Duodenal mucosa (tissue), 2 donors: ENCODE measurements at regions not wholly inside any gene's neighbourhood (a gene's known extent, or its start where the extent isn't known, plus 50 kb on each side); places are given as distances from the start of the nearest gene placed in this dataset.

ENCODE experiments used
- H3K27ac ChIP-seq: one replicate; pipeline ENCODE4 v1.7.0; 2013; ENCODE audit warnings: low read depth, low read length
- H3K27me3 ChIP-seq, 2 donors: one replicate each; pipeline ENCODE4 v1.7.0; 2013; ENCODE audit warnings: low read length in 2 of 2, control low read depth in 1 of 2; ENCODE audit not compliant: insufficient read depth in 2 of 2, control insufficient read depth in 1 of 2
- H3K36me3 ChIP-seq, 2 donors: one replicate each; pipeline ENCODE4 v1.7.0; 2013; ENCODE audit warnings: low read length in 2 of 2, control low read depth in 1 of 2; ENCODE audit not compliant: insufficient read depth in 2 of 2, control insufficient read depth in 1 of 2
- H3K4me1 ChIP-seq, 2 donors: one replicate each; pipeline ENCODE4 v1.7.0; 2013; ENCODE audit warnings: low read length in 2 of 2, control low read depth in 1 of 2; ENCODE audit not compliant: insufficient read depth in 2 of 2, control insufficient read depth in 1 of 2
- H3K4me3 ChIP-seq, 2 donors: one replicate each; pipeline ENCODE4 v1.7.0; 2013; ENCODE audit warnings: low read length in 2 of 2, low read depth in 1 of 2
- H3K9ac ChIP-seq, 2 donors: one replicate each; pipeline ENCODE4 v1.7.0; 2013; ENCODE audit warnings: low read length in 2 of 2, low read depth in 1 of 2
- H3K9me3 ChIP-seq, 2 donors: one replicate each; pipeline ENCODE4 v1.7.0; 2013; ENCODE audit warnings: low read length in 2 of 2, control low read depth in 1 of 2; ENCODE audit not compliant: control insufficient read depth in 1 of 2

- no peaks in the 10 kb centered on the region for H3K36me3 ChIP-seq
- H3K27me3 ChIP-seq, result no peaks in the 10 kb centered on the region
- H3K9me3 ChIP-seq, result peaks cover 3 to 9% of the 10 kb centered on the region in 2 donors
- H3K27ac ChIP-seq, result no peak overlapping the region
- no peak overlapping the region for H3K9ac ChIP-seq
- no peaks in the 10 kb centered on the region for H3K4me1 ChIP-seq
- H3K4me3 ChIP-seq, result no peak overlapping the region
Observed at GRCh38 chr6:9492790-9493189, 922.1 kb downstream of the TFAP2A start.

DNA sequence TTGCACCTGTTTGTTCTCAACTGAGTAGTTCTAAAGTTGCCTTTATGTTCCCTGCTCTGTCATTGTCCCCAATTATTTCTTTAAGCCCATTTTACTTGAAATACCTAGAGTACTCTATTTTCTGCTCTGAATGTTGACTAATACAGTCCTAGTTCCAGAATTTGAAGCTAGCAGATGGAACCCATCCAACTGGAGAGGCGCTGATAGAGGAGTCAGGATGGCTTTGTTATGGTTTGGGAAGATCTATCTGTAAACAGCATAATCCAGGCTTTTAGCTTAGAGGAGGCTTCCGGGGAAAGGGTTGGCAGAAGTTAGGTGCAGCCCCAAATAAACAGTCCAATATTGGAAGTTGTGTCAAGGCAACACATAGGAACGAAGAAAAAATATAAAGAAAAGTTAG is 927.7 kb downstream of the TFAP2A start:
- H3K9me3 ChIP-seq, result no peaks in the 10 kb centered on the region
- no peaks in the 10 kb centered on the region for H3K4me1 ChIP-seq
- H3K27ac ChIP-seq, result no peak overlapping the region
- no peak overlapping the region for H3K9ac ChIP-seq
- H3K4me3 ChIP-seq, result no peak overlapping the region
- no peaks in the 10 kb centered on the region for H3K36me3 ChIP-seq
- no peaks in the 10 kb centered on the region for H3K27me3 ChIP-seq

DNA sequence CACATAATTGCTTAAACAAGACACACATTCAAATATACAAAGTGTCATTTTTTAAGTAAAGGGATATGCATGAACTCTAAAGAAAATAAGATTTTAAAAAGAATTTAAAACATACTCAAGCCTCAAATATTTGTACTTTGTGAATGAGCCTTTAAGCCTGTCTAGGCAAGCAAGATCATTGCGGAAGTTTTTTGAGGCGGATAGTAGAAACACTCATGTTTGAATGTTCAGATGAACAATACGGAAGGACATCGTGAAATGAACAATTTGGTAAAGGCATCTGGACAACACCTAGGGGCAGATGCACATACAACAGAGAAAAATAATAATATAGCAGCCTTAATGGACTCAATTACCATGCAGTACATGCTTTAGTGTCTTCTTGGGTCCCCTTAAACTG is 928.9 kb downstream of the TFAP2A start:
- Histone ChIP-seq H3K27me3 (no peaks in the 10 kb centered on the region), H3K9ac (no peak overlapping the region), H3K4me3 (no peak overlapping the region), H3K4me1 (no peaks in the 10 kb centered on the region), H3K27ac (no peak overlapping the region), H3K36me3 (no peaks in the 10 kb centered on the region), H3K9me3 (peaks cover 0 to 5% of the 10 kb centered on the region in 2 donors)

- no peaks in the 10 kb centered on the region for H3K27me3 ChIP-seq
- no peaks in the 10 kb centered on the region for H3K36me3 ChIP-seq
- H3K9me3 ChIP-seq, result peaks cover 3 to 5% of the 10 kb centered on the region in 2 donors
- no peak overlapping the region for H3K4me3 ChIP-seq
- H3K4me1 ChIP-seq, result no peaks in the 10 kb centered on the region
- no peak overlapping the region for H3K27ac ChIP-seq
- H3K9ac ChIP-seq, result no peak overlapping the region
Observed at GRCh38 chr6:9484686-9485085, 930.2 kb downstream of the TFAP2A start.

- no peaks in the 10 kb centered on the region for H3K4me1 ChIP-seq
- H3K9me3 ChIP-seq, result peaks cover 3 to 5% of the 10 kb centered on the region in 2 donors
- H3K9ac ChIP-seq, result no peak overlapping the region
- H3K36me3 ChIP-seq, result no peaks in the 10 kb centered on the region
- H3K27ac ChIP-seq, result no peak overlapping the region
- H3K4me3 ChIP-seq, result no peak overlapping the region
- H3K27me3 ChIP-seq, result no peaks in the 10 kb centered on the region
Observed at GRCh38 chr6:9484091-9484490, 930.8 kb downstream of the TFAP2A start.

GRCh38 chr6:9482030-9482738 is 932.7 kb downstream of the TFAP2A start:
- no peak overlapping the region for H3K27ac ChIP-seq
- H3K9me3 ChIP-seq, result peaks cover 3 to 5% of the 10 kb centered on the region in 2 donors
- H3K4me3 ChIP-seq, result no peak overlapping the region
- H3K36me3 ChIP-seq, result no peaks in the 10 kb centered on the region
- no peak overlapping the region for H3K9ac ChIP-seq
- H3K4me1 ChIP-seq, result no peaks in the 10 kb centered on the region
- H3K27me3 ChIP-seq, result no peaks in the 10 kb centered on the region

DNA sequence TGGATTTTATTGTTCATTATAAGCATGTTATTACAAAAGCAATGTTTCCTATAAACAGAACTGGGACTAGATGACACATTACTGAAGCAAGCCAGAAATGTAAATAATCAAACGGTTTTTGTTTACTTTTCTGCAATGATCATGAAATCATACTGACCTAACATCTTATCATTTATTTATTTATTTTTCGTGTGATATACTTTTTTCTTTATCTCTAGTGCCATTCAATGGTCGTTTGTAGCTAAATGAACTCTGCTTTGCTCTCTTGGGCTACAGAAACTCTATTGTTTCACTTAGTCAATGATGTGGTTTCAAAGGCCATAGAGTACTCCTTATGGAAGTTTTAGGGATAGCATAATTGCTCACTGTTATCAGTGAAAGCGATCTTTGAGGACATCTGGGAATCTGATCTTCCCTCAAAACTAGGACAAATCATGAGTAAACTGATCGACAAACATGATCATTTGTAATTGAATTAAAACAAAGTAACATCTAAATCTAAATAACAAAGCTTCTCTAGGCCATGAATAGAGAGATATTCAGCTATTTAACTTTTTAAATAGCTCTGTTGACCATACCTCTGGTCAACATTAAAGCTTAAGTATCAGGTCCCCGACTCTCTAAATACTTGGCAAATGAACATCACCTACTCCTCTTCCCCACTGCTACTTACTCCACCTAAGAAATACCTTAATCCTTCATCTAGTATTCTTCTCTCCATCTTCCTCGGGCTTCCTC is 933.4 kb downstream of the TFAP2A start:
- Histone ChIP-seq H3K9me3 (peaks cover 3 to 5% of the 10 kb centered on the region in 2 donors), H3K27me3 (no peaks in the 10 kb centered on the region), H3K27ac (no peak overlapping the region), H3K9ac (no peak overlapping the region), H3K4me1 (no peaks in the 10 kb centered on the region), H3K36me3 (no peaks in the 10 kb centered on the region), H3K4me3 (no peak overlapping the region)

GRCh38 chr6:9468277-9468676 is 946.6 kb downstream of the TFAP2A start:
- H3K4me3 ChIP-seq, result no peak overlapping the region
- H3K36me3 ChIP-seq, result no peaks in the 10 kb centered on the region
- H3K9ac ChIP-seq, result no peak overlapping the region
- H3K27me3 ChIP-seq, result no peaks in the 10 kb centered on the region
- peaks cover 0 to 2% of the 10 kb centered on the region in 2 donors for H3K9me3 ChIP-seq
- H3K4me1 ChIP-seq, result no peaks in the 10 kb centered on the region
- H3K27ac ChIP-seq, result no peak overlapping the region

DNA sequence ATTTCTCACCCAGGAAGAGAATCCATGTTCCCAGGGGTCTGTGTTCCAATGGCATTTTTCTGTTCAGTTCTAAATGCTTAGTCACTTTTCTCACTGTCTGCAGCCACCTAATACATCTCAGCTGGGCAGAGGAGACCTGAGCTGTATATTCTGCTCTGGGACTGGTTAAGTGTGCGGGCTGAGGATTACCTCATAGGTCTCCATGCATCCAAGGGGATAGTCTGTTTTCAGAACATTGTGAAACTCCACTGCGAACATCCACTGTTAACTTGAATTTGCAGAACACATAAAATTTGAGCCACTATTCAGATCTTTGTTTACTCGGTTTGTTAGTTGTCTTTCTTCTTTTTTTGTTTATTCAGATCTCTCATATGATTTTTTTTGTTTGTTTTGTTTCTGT is 947.1 kb downstream of the TFAP2A start:
- Histone ChIP-seq H3K27ac (no peak overlapping the region), H3K4me1 (no peaks in the 10 kb centered on the region), H3K27me3 (no peaks in the 10 kb centered on the region), H3K36me3 (no peaks in the 10 kb centered on the region), H3K9ac (no peak overlapping the region), H3K9me3 (peaks cover 0 to 2% of the 10 kb centered on the region in 2 donors), H3K4me3 (no peak overlapping the region)

DNA sequence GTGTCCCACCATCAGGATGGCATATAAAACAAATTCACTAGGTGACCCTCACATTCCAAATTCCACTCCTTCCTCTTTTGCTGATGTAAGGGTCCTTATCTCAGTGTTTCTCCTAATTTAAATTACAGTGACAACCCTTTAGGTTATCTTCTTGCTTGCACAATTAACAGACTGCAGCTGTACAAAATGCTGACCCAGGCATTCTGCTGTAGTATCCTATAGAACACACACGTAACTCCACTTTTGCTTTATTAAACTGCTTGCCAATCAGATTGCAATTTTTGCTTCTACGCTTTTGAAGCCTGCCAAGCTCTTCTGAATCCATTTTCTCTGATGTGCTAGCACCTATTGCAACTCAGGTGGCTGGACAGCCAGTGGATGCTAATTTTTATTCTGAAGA is 950.3 kb downstream of the TFAP2A start:
- H3K4me1 ChIP-seq, result no peaks in the 10 kb centered on the region
- H3K27ac ChIP-seq, result no peak overlapping the region
- no peaks in the 10 kb centered on the region for H3K36me3 ChIP-seq
- no peak overlapping the region for H3K9ac ChIP-seq
- no peaks in the 10 kb centered on the region for H3K27me3 ChIP-seq
- H3K4me3 ChIP-seq, result no peak overlapping the region
- peaks cover 0 to 2% of the 10 kb centered on the region in 2 donors for H3K9me3 ChIP-seq
